ENCODE measurements at regions not wholly inside any gene's neighbourhood (a gene's known extent, or its start where the extent isn't known, plus 50 kb on each side); places are given as distances from the start of the nearest gene placed in this dataset.

DNA sequence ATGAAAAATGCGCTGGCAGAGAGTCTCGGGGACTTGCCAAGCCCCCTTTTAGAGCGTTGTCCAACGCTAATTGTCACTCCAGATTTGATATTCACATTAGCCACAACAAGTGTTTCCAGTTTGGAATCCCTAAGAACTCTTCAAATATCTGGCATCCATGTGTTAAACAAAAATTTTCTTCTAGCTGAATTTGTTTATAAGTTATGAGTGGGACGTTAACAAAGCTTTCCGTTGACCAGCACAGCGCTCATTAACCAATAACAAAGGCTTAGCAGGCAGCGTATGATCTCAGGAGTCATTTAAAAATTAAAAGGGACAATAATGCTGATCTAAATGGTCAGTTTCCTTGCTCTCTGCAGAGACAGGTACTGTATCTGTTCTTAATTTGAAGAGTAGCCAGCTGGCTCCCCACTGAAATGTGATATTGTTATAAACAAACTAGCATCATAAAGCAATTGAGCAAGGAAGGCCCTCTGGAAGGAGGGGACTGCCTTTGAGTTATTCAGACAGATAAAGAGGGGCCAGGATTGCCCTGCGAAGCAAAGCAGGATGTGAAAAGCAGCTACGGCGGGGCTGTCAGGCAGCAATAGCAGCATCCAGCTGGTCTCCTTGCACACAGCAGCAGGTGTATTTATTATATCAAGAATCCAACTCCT, 337.2 kb upstream of the SALL3 start:
- no peak for DNase-seq

DNA sequence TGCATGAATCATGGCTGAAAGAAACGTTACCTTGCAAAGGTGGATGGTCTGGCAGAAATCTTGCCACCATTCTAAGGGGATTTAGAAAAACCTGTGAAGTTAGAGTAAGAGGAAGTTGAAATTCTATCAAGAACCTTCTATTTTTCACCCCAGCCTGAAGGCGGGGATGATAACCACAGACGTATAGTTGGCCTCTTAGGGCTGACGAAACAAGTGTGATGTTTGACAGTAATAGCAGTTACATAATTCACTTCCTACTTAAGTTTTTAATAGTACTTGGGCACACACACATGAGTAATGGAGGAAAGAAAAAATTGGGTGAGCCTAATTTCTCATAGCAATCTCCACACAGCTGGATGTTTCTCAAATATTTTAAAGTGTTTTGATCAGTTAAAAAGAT, 336.6 kb upstream of the SALL3 start:
- no peak for DNase-seq

DNA sequence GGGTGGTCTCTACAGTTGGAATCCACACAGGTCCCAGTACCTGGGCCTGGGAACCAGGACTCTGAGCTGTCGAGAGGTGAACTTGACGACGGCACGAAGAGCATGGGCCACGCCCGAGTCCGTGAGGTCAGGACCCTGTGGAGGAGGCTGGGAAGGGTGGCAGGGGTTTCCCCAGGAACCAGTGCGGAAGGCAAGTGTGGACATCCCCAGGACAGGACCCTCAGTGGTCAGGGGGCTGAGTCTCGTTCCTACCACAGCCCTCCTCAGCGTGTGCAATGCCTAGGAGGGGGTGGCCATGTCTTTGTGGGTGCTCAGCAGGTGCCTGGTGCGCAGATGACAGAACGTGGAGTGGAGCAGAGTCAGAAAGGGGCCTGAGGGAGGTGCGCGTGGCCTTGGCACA, 335.6 kb upstream of the SALL3 start:
- no peak for DNase-seq

DNA sequence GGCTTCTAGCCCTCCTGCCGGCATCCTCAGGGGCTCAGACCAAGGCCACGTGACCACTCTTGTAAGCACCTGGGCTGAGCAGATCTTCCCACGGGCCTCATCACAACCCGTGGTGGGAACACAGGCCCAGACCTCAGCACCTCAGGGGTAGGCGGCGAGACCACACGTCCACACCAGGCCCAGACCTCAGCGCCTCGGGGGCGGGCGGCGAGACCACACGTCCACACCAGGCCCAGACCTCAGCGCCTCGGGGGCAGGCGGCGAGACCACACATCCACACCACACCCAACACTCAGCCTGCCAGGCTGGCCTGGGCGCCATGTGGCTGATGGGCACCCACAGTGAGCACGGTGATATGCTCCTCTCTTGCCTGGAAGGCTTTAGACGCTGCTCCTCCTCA, 334.4 kb upstream of the SALL3 start:
- no peak for DNase-seq

DNA sequence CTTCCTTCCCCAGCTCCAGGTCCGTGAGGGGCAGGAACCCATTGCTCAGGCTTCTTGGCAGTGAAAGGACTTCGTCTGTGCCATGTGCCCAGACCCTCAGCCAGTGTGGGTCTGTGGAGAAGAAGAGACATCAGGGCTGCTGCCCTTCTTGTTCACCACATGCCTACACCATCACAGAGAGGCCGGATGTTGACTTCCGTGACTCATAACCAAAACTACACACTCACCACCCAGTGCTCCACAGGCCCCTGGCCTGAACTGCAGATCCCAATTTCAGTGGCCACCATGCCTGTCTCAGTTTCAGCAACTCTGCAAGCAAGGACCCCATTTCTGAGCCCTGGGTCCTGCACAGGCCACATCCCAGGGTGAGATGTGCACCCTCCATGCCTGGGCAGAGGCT, 332.6 kb upstream of the SALL3 start:
- DNase-seq = no peak

DNA sequence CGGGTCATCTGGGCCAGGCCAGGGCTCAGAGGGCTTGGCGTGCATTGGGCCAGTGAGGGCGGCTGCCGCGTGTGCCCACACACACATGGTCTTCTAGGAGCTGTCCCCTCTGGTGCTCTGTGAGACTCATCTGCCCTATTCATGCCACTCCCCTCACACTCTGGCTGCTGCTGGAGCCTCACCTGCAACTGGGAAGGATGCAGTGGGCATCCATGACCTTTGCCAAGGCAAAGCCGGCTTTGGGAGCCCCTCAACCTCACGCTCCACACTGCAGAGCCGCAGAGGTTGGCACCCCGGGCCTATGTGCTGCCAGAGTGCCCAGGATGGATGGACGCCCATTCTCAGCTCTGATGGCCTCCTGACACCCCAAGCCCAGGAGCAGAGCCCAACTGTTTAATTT, 330.2 kb upstream of the SALL3 start:
- no peak for DNase-seq

DNA sequence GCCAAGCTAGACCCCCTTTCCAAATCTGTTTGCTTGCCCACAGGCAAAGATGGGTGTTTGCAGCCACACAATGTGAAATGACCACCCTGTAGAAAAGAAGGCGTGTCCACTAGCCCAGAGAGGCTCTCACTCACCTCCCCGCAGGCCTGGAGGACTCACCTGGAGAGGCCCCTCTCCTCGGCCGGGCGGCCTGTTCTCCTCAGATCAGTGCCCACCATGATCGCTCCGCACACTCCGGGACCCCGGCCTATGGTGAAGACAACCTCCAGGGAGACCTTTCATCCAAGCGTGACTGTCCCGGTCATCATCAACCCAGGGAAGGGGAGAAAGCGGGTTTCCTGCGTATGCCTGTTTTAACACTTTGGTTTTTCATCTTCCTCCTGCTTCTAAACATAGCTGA, 328.7 kb upstream of the SALL3 start:
- DNase-seq = no peak

DNA sequence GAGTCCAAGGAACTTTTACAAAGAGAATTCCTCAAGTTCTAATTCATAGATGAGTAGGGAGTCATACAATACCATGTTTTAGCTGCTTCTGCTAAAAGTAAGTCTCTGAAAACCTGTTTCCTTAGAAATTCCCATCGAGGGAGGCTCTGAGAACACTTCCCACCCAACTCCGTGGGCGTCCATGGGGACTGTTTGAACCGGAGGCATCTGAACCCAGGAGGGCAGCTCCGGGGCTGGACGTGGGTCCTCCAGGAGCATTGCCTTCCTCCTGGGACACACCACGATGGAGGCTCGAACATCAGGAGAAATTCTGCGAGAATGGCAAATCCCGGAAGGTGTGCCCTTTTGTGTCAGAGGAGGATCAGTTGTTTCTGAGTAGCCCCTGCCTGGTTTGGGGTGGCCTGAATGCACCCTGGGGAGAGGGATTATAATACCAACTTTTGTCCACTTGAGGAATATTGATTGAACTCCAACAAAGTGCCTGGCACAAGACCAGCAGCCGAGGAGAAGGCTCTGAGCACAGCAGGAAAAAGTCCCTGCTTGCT, 327.5 kb upstream of the SALL3 start:
- DNase-seq = no peak

DNA sequence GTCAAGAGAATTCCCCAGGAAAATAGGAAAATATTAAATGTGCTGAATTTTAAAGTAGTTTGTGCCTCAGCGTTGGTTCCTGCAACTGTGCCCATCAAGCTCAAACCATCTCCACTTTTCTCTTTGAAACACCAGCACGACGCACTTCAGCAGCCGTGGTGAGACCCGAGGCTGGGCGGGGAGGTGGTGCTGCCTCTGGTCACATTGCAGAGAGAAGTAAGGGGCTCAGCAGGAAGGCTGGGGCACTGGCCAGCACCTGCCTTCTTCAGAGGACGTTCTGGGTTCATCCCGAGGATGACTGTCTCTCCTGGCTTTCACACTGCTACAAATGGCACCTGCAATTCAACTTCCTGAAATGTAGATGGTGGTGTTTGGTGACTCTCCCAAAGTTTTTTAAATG, 323.7 kb upstream of the SALL3 start:
- no peak for DNase-seq

DNA sequence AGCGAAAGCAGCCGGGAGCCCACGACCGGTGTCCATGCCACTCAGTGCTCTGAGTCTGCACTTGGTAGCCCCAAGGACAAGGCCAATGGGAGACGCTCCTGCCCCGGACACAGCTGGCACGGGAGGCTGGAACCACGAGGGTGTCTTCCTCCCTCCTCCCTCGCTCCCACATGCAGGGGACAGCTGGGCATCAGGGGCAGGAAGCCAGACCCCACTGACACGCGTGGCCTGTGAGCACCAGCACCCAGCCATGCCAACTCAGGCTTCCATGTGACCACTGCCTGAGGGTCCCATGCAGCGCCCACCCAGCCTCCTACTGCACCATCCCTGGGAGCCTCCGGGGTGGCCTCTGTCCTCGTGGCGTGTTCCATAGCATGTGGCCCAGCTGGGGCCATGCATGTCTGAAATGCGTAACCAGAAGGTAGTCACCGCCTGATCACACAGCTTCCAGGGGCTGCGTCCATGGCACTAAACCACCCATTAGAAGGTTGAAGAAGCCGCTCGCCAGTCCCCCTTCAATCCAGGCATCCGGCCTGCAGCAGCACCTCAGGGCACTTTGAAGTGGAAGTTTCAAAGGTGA, 323.2 kb upstream of the SALL3 start:
- DNase-seq = no peak

DNA sequence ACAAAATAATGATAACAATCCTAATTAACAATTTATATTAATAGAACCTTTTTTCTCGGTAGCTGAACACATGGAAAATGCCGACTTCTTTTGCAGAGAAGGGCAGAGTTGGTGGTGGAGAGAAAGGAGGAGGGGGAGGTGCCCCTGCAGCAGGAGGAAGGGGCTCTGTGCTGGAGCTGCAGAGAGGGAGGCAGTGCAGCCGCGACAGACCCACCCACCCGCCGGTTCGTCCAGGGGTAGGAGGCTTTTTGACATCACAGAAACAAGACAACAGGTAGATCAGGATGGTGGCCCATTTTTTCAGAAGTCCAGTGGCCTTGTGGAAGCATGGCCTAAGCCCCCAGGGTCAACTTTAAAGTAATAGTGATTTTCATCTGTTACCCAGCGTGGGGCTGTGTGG, 321.1 kb upstream of the SALL3 start:
- no peak for DNase-seq

DNA sequence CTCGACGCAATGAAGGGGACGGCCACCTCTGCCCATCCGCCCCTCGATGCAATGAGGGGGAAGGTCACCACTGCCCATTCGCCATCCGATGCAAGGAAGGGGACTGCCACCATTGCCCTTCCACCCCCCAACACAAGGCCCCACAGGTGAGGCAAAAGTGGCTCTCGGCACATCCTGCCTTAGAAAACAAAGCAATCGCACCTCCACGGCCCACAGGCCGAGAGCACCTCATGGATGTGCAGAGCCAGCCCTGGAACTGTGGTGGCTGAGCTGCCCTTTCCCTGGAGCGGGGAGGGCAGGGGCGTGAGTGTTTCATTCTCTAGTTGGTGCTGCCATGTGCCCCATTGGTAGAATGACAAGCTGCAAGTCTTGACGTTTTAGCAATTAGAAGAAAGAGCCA, 320.6 kb upstream of the SALL3 start:
- DNase-seq = no peak

DNA sequence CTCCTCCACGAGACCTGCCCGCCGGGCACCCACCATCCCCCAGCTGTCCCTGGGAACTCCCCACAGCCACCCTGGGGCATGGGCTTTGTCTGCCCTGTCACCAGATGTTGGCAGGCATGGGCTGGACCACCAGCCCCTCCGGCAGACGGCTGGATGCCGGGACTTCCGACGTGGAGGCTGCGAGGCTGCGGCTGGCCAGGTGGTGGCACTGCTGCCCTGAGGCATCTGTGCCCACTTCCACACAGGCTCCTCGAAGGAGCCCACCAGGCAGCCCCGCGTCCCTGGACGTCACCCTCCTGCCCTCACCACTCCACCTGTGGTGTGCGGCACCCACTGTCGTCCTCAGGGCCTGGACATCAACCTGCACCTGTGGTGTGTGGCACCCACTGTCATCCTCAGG, 319.9 kb upstream of the SALL3 start:
- no peak for DNase-seq

DNA sequence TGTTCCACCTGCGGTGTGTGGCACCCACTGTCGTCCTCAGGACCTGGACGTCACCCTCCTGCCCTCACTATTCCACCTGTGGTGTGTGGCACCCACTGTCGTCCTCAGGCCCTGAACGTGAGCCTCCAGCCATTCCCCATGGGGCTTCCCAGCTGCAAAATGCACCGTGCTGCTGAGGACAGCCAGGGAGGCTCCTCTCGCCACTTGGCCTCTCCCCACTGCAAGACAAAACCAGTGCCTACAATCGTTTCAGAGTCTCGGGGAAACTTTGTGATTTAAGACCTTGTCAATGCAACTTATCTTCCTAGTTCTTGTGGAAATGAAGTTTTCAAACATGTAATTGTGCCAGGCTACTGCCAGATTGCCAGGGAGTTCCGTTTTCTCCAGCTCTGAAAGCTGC, 319.3 kb upstream of the SALL3 start:
- DNase-seq = no peak

DNA sequence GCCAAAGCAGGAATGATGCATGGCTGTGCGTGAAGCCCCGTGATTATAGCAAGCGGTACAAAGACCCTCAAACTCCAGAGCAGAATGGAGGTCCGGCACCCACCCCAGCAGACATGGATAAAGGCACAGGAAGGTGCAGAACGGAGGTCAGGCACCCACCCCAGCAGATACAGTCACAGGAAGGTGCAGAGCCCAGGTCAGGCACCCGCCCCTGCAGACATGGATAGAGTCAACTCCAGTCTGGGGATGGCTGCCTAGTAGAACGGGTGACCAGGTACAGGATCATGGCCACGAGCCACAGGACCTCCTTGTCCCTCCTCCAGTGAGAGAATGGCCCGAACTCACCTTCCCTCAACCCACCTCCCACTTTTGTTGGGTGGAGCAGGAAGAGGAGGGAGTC, 318.3 kb upstream of the SALL3 start:
- no peak for DNase-seq

DNA sequence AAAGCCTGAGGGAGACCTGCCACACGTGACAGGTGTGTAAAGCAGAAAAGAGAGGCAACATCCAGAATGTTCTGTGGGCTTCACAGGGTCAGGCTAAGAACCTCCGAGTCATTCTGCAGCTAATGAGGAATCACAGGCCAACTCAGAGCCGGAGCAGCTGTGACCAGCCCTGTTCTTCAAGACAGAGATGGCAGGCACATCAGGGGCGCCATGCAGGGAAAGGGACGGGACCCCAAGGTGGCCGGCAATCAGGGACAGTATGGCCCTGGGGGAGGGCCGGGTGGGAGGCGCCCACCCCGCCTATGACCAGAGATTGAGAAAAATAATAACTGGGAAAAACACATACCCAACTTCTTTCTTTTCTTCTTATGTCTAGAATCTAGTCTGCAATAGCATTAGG, 316.7 kb upstream of the SALL3 start:
- DNase-seq = no peak

DNA sequence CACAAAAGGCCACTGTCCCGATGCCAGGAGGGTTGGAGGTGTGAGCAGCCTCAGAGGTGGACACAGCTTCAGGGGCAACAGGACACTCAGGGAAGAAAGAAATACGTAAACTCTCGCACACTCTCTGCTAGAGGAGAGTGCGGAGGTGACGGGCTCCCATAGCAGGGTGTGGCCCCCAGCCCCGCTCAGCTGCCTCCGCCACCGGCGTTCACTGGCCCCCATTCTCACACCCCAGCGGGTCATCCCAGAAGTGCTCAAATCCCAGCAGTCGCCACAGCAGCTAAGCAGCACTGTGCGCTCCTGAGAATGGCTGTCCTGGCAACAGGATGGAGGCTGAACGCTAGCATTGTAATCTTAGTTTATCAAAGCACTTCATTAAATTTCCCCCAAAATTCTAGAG, 315.6 kb upstream of the SALL3 start:
- DNase-seq = no peak

DNA sequence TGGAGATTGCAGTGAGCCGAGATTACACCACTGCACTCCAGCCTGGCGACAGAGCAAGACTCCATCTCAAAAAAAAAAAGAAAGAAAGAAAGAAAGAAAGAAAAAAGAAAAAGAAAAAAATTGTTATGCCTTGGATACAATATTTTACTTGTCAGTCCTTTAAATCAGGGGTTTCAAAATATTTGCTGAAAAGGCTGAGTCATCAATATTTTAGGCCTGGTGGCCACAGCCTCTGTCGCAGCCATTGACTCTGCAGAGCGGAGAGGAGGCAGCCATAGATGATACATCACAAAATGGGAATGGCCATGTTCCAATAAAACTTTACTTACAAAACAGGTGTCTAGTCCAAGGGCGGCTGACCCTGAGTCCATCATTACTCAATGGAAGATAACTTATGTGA, 314.8 kb upstream of the SALL3 start:
- no peak for DNase-seq

DNA sequence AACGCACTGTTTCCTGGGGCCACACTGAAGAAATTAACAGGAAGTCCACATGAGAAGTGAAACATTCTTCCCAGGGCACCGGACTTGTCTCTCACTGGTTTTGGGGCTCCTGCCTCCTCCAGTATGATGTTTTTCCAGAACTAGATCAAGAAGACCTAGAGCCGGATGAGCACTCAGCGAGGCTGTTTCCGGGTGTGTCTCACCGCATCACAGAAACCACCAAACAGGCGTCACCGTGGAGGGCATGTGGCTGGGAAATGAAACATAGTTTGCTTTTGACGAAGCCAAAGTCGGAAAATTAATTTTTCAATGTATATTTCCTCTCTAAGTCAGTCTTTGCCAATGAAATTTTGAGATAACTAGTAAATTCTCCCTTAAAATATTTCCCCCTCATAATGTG, 314.0 kb upstream of the SALL3 start:
- no peak for DNase-seq

DNA sequence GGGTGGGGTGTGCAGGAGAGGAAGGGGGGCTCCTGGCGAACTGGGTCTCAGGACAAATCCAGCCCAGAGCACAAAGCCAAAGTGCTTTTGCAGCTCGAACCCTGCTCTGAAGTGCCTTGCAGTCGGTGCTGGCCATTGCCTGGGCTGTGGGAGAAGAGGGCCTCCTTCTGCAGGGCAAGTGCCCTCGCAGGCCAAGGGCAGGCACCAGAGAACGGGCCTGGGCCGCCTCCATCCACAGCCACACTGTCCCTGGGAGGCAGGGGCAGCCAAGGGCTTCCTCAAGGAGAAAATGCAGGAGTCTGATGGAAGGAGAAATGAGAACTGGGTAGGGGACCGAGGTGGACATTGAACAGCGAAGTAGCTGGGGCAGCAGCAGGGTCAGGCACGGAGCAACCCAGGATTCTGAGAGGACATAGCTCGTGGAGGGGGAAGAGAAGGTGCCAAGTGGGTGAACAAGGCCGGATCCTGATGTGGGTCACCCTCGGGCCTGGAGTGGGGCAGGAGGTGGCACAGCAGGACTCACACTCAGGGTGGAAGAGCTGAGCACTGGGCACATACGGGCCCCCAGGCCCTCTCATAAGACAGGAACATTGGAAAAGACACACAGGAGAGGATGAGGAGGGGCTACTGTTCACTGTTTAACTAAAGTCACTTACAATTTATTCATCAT, 312.8 kb upstream of the SALL3 start:
- DNase-seq = no peak

DNA sequence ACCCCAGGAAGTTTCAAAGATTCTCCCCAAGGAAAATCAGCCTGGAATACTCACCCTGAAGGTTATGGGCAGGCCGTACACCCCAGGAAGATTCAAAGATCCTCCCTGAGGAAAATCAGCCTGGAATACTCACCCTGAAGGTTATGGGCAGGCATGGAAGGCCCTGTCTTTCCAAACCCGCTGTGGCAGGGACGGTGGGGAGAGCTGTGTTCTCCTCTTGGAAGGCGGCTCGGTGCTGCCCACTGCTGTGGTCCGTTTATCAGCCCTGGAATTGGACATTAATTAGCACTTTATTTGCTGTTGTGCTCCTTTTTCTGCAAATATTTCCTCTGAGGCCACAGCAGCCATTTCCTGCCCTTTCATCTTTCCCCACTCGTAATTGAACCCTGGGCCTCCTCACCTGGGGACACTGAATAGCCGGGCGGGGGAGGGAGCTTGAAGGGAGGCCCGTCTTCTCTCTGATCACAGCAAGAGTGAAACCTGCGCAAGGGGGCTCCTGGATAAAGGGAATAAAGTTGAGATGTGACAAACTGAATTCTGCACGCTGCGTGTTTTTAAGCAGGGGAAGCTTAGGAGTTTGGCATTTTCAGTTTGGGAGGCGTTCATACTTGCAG, 308.7 kb upstream of the SALL3 start:
- DNase-seq = no peak

DNA sequence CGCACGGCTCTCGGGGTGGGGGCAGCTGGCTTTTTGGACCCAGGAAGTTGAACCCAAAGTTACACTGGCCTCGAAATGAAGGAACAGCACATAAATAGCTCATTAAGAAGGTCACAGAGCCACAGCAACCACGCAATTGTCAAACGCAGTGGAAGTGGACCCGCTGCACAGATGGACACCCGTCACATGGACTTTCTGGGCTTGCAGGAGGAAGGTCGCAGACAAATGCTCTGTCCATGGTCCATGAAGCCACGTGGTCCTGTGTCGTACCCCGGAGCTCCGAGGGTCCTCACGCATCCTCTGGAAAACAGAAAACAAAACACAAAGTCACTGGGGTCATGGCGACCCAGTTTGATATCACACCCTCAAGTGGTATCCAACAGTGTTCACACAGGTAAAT, 308.1 kb upstream of the SALL3 start:
- no peak for DNase-seq

DNA sequence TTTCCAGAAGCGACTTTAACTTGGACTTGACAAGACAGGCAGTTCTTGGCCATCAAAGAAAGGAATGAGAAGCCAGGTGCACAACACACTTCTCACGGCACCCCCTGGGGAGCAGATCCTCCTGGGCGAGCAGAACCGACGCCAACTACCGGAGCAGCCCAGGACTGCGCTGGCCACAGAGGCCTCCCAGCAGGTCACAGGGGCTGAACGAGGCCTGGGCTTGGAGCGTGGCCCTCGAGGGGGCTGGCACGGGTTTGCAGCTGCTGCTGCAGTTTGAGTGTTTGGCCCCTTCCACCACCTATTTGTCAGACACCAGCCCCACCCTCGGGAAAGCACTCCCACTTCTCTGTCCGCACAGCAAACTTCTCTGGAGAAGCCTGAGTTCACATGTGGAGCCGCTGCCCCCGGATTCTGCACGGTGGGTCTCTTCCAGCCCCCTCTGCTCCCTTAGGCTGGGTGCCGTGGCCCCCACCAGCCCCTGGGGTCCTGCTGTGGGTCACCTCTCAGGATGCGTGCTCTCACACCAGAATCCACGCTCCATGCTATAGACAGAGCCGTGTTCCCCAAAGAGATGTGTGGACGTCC, 306.7 kb upstream of the SALL3 start:
- DNase-seq = no peak
